Ectodermal cell (in vitro differentiated cells): ENCODE measurements at regions not wholly inside any gene's neighbourhood (a gene's known extent, or its start where the extent isn't known, plus 50 kb on each side); places are given as distances from the start of the nearest gene placed in this dataset.

Source experiments
- H3K27ac ChIP-seq: 2 replicates; pipeline ENCODE4 v1.7.0; 2013; ENCODE audit warnings: mild to moderate bottlenecking, low read depth, low read length; ENCODE audit not compliant: insufficient read depth, poor library complexity, severe bottlenecking
- H3K27me3 ChIP-seq: 2 replicates; pipeline ENCODE4 v1.7.0; 2013; ENCODE audit warnings: mild to moderate bottlenecking, low read length; ENCODE audit not compliant: insufficient read depth, control insufficient read depth, poor library complexity, severe bottlenecking
- H3K36me3 ChIP-seq: one replicate; pipeline ENCODE4 v1.7.0; 2013; ENCODE audit warnings: low read length; ENCODE audit not compliant: control insufficient read depth, insufficient read depth
- H3K4me1 ChIP-seq: one replicate; pipeline ENCODE4 v1.7.0; 2013; ENCODE audit warnings: low read length; ENCODE audit not compliant: control insufficient read depth, insufficient read depth
- H3K4me3 ChIP-seq: 2 replicates; pipeline ENCODE4 v1.7.0; 2013; ENCODE audit warnings: low read depth, low read length, control low read depth; ENCODE audit not compliant: insufficient read depth
- H3K9me3 ChIP-seq: 2 replicates; pipeline ENCODE4 v1.7.0; 2013; ENCODE audit warnings: mild to moderate bottlenecking, low read length, moderate library complexity; ENCODE audit not compliant: control insufficient read depth
- WGBS, 2 experiments: methylation state at CpG; one replicate each; pipeline ENCODE4 v1.1.7; 2013; ENCODE audit warnings: missing lambda C conversion rate in 2 of 2; 5-methylcytosine and 5-hydroxymethylcytosine counted together

- 88 to 93% methylated on average over 18 of the region's 18 CpGs for whole genome bisulfite sequencing, 2 experiments
- no peak overlapping the region for H3K4me3 ChIP-seq
- H3K27ac ChIP-seq: no peak overlapping the region
- H3K27me3 ChIP-seq: no peaks in the 10 kb centered on the region
- H3K4me1 ChIP-seq: peaks cover 18% of the 10 kb centered on the region
- no peaks in the 10 kb centered on the region for H3K36me3 ChIP-seq
- no peaks in the 10 kb centered on the region for H3K9me3 ChIP-seq
Measured at GRCh38 chr19:31629579-31630363, 280.5 kb upstream of the TSHZ3 start.

GRCh38 chr19:31633014-31633413, 283.8 kb upstream of the TSHZ3 start:
- Histone ChIP-seq H3K36me3 (no peaks in the 10 kb centered on the region), H3K9me3 (no peaks in the 10 kb centered on the region), H3K4me1 (peaks cover 10% of the 10 kb centered on the region), H3K27ac (no peak overlapping the region), H3K27me3 (no peaks in the 10 kb centered on the region), H3K4me3 (no peak overlapping the region)
- WGBS, 2 experiments: 94 to 97% methylated on average over 8 of the region's 8 CpGs

GRCh38 chr19:31639306-31639705, 290.1 kb upstream of the TSHZ3 start:
- H3K4me1 ChIP-seq: no peaks in the 10 kb centered on the region
- no peaks in the 10 kb centered on the region for H3K9me3 ChIP-seq
- no peaks in the 10 kb centered on the region for H3K36me3 ChIP-seq
- no peak overlapping the region for H3K4me3 ChIP-seq
- H3K27me3 ChIP-seq: no peaks in the 10 kb centered on the region
- no peak overlapping the region for H3K27ac ChIP-seq
- WGBS, 2 experiments: 93 to 97% methylated on average over 1 of the region's 1 CpG

GRCh38 chr19:31641591-31641990, 292.4 kb upstream of the TSHZ3 start:
- no peak overlapping the region for H3K27ac ChIP-seq
- H3K36me3 ChIP-seq: no peaks in the 10 kb centered on the region
- H3K27me3 ChIP-seq: no peaks in the 10 kb centered on the region
- WGBS, 2 experiments: 91 to 97% methylated on average over 2 of the region's 2 CpGs
- H3K4me1 ChIP-seq: no peaks in the 10 kb centered on the region
- no peak overlapping the region for H3K4me3 ChIP-seq
- H3K9me3 ChIP-seq: no peaks in the 10 kb centered on the region

- Histone ChIP-seq H3K27me3 (no peaks in the 10 kb centered on the region), H3K4me3 (no peak overlapping the region), H3K27ac (no peak overlapping the region), H3K36me3 (no peaks in the 10 kb centered on the region), H3K9me3 (no peaks in the 10 kb centered on the region), H3K4me1 (no peaks in the 10 kb centered on the region)
- 92% methylated on average over 9 of the region's 9 CpGs for WGBS, 2 experiments
Measured at GRCh38 chr19:31648347-31648746, 299.1 kb upstream of the TSHZ3 start.

GRCh38 chr19:31656507-31656906, 307.3 kb upstream of the TSHZ3 start:
- Histone ChIP-seq H3K36me3 (no peaks in the 10 kb centered on the region), H3K9me3 (no peaks in the 10 kb centered on the region), H3K27me3 (no peaks in the 10 kb centered on the region), H3K4me3 (no peak overlapping the region), H3K27ac (no peak overlapping the region), H3K4me1 (no peaks in the 10 kb centered on the region)
- 95 to 97% methylated on average over 9 of the region's 9 CpGs for WGBS, 2 experiments

DNA sequence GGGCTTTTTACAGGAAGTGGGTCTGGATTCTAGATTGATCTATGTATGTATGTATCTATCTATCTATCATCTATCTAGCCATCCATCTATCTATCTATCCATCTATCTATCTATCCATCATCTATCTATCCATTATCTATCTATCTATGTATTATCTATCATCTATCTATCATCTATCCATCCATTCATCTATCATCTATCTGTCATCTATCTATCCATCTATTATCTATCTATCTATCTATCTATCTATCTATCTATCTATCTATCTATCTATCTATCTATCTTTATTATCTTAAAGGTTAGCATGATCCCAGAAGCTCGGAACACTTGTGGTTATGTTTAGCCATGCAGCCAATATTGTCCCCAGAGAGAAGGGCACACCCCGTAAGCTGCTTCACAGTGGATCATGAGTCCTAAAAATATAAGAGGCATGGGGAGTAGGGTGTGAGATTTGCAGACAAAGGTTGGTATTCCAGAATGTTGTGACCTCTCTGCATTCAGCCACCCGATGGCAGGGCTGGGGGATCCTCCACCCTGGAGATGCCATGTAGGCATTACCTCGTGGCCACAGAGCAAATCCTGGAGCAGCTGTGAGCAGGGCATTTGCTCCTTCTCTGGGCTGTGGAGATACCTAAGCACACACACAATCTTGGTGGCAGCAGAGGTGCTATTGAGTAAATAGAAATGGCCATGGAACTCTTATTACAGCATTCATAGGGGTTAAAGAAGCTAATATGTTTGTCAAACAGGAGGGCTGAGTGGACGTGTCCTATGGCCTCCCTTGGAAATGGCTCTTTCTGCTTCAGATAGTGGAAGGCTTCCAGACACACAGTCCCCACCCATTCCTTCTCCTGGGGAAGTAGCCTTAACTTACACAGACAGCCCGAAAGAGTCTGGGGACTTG, 310.0 kb upstream of the TSHZ3 start:
- Histone ChIP-seq H3K27ac (no peak overlapping the region), H3K4me1 (no peaks in the 10 kb centered on the region), H3K36me3 (no peaks in the 10 kb centered on the region), H3K27me3 (no peaks in the 10 kb centered on the region), H3K4me3 (no peak overlapping the region), H3K9me3 (no peaks in the 10 kb centered on the region)
- WGBS, 2 experiments: 91 to 93% methylated on average over 6 of the region's 6 CpGs

DNA sequence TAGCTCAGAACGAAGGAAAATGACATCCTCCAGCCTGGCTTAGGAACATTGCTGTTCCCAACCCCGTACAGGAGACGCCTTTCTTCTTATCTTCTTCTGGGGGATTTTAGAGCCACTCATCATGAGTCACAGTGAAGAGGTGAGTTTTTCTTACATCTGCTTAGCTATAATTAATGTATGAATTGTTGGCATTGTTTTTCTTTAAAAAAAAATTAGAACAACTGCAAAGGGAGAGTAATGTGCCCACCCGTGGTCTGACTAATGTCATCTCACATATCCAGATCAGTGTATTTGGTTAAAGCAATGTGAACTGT, 310.6 kb upstream of the TSHZ3 start:
- 94 to 97% methylated on average over 4 of the region's 4 CpGs for WGBS, 2 experiments
- H3K4me1 ChIP-seq: no peaks in the 10 kb centered on the region

GRCh38 chr19:31664096-31664495, 314.9 kb upstream of the TSHZ3 start:
- Histone ChIP-seq H3K4me3 (no peak overlapping the region), H3K27ac (no peak overlapping the region), H3K27me3 (no peaks in the 10 kb centered on the region), H3K4me1 (no peaks in the 10 kb centered on the region), H3K36me3 (no peaks in the 10 kb centered on the region), H3K9me3 (no peaks in the 10 kb centered on the region)
- 86 to 89% methylated on average over 3 to 7 of the region's 7 CpGs for WGBS, 2 experiments

More for the DNA sequence above, 310.6 kb upstream of the TSHZ3 start:
- Histone ChIP-seq H3K4me3 (no peak overlapping the region), H3K27ac (no peak overlapping the region), H3K36me3 (no peaks in the 10 kb centered on the region), H3K9me3 (no peaks in the 10 kb centered on the region), H3K27me3 (no peaks in the 10 kb centered on the region)

- H3K4me3 ChIP-seq: no peak overlapping the region
- WGBS, 2 experiments: 95 to 98% methylated on average over 6 of the region's 6 CpGs
- no peaks in the 10 kb centered on the region for H3K36me3 ChIP-seq
- H3K4me1 ChIP-seq: no peaks in the 10 kb centered on the region
- H3K27me3 ChIP-seq: no peaks in the 10 kb centered on the region
- H3K27ac ChIP-seq: no peak overlapping the region
- H3K9me3 ChIP-seq: no peaks in the 10 kb centered on the region
Measured at GRCh38 chr19:31664997-31665396, 315.8 kb upstream of the TSHZ3 start.
